MM.1S (cell line): ENCODE measurements at regions not wholly inside any gene's neighbourhood (a gene's known extent, or its start where the extent isn't known, plus 50 kb on each side); places are given as distances from the start of the nearest gene placed in this dataset.

Source experiments
- CTCF ChIP-seq: fragments of 300-600 bp; sonication (generic); IDR thresholded peaks from 2 replicates; pipeline ENCODE4 v1.5.1; 2016; ENCODE audit warnings: antibody characterized with exemption, low read length, mixed read lengths
- EZH2 ChIP-seq: fragments of 300-600 bp; sonication (generic); optimal IDR thresholded peaks from 2 replicates; pipeline ENCODE3; 2017; ENCODE audit warnings: low read depth, mild to moderate bottlenecking, antibody characterized with exemption, low read length, mixed read lengths
- EZH2phosphoT487 ChIP-seq: fragments of 300-600 bp; sonication (generic); IDR thresholded peaks from 2 replicates; pipeline ENCODE4 v1.6.1; 2018; ENCODE audit warnings: antibody characterized with exemption, low read length

GRCh38 chr15:93200081-93200836, 111.2 kb upstream of the RGMA start:
- TF ChIP-seq CTCF = no peak
- no peak for TF ChIP-seq EZH2
- no peak for TF ChIP-seq EZH2phosphoT487
